GM21390 (cell line): ENCODE measurements at regions not wholly inside any gene's neighbourhood (a gene's known extent, or its start where the extent isn't known, plus 50 kb on each side); places are given as distances from the start of the nearest gene placed in this dataset.

Experiments
- ATAC-seq: cut with Tn5 transposase; IDR thresholded peaks from one replicate; pipeline ENCODE4 v1.9.1; 2021; ENCODE audit not compliant: unreplicated experiment

GRCh38 chr6:169937389-169938261, 186.2 kb downstream of the ERMARD start:
- no peak for ATAC-seq

- ATAC-seq, result no peak
These were observed 185.0 kb downstream of the ERMARD start for GRCh38 chr6:169936355-169936975.

- no peak for ATAC-seq
These were observed 184.4 kb downstream of the ERMARD start for GRCh38 chr6:169935861-169936260.

GRCh38 chr6:169935348-169935718, 183.9 kb downstream of the ERMARD start:
- ATAC-seq, result no peak

- ATAC-seq, result no peak
These were observed 183.4 kb downstream of the ERMARD start for GRCh38 chr6:169934699-169935347.

- no peak for ATAC-seq
These were observed 182.6 kb downstream of the ERMARD start for GRCh38 chr6:169933839-169934698.

GRCh38 chr6:169933251-169933821, 181.9 kb downstream of the ERMARD start:
- no peak for ATAC-seq

GRCh38 chr6:169932491-169932890, 181.1 kb downstream of the ERMARD start:
- ATAC-seq, result no peak

- ATAC-seq, result no peak
These were observed 179.8 kb downstream of the ERMARD start for GRCh38 chr6:169931261-169931660.

- ATAC-seq, result no peak
These were observed 179.4 kb downstream of the ERMARD start for GRCh38 chr6:169930799-169931198.

GRCh38 chr6:169927711-169928110, 176.3 kb downstream of the ERMARD start:
- no peak for ATAC-seq

GRCh38 chr6:169926617-169927417, 175.4 kb downstream of the ERMARD start:
- no peak for ATAC-seq

- ATAC-seq, result no peak
These were observed 172.3 kb downstream of the ERMARD start for GRCh38 chr6:169923468-169924464.

GRCh38 chr6:169921853-169922824, 170.7 kb downstream of the ERMARD start:
- ATAC-seq, result no peak

GRCh38 chr6:169921217-169921616, 169.8 kb downstream of the ERMARD start:
- no peak for ATAC-seq

GRCh38 chr6:169920359-169921020, 169.1 kb downstream of the ERMARD start:
- no peak for ATAC-seq

- no peak for ATAC-seq
These were observed 167.6 kb downstream of the ERMARD start for GRCh38 chr6:169918954-169919549.
